ENCODE measurements at regions not wholly inside any gene's neighbourhood (a gene's known extent, or its start where the extent isn't known, plus 50 kb on each side); places are given as distances from the start of the nearest gene placed in this dataset.
"Not testable (repeated sequence)": the region's sequence is repeated elsewhere in the genome, so short reads cannot be mapped to it uniquely, and the experiment has no call there.

GRCh38 chr4:71841336-71841735 lies 57.5 kb upstream of the GC start:
- no peak for DNase-seq

DNA sequence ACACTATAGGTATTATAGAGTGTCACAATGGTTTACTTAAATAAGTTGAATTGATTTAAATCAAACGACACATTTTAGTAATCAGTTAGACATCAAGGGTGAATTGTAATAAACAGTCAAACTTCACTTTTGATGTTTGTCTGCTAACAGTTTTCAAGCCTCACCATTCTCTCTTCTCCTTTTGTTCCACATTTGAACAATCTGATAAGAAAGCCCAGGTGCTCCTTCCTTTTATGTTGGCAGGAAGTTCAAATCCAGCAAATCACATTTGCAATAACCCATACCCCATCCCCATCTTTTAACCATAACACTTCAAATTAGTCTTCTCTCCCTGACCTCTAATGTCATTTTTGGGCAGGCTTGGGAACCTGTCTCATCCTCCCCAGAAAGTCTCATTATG lies 63.4 kb upstream of the GC start:
- no peak for DNase-seq

GRCh38 chr4:71855944-71856343 lies 72.1 kb upstream of the GC start:
- no peak for DNase-seq

GRCh38 chr4:71857713-71858451 lies 74.0 kb upstream of the GC start:
- no peak for DNase-seq

DNA sequence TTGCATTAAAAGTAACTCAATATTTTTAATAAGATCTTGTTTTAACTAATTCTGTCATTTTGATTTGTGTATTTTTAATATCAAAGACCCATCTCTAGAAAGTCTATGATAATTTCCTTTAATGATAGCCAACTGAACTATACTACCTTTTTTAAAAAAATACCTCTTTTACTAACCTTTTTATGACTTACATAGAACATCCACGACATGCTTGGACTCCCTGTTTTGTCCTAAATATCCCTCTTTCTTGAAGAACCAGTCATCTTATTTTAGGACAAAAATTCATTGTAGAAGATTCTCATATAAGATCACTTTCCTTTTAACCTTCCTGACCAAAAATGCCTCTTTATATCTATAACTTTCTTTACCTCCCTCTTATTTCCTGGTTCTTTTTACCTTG lies 76.8 kb upstream of the GC start:
- no peak for DNase-seq

- no peak for DNase-seq
Observed at GRCh38 chr4:71862315-71862714, 78.4 kb upstream of the GC start.

GRCh38 chr4:71863457-71863856 lies 79.6 kb upstream of the GC start:
- DNase-seq, result no peak

DNA sequence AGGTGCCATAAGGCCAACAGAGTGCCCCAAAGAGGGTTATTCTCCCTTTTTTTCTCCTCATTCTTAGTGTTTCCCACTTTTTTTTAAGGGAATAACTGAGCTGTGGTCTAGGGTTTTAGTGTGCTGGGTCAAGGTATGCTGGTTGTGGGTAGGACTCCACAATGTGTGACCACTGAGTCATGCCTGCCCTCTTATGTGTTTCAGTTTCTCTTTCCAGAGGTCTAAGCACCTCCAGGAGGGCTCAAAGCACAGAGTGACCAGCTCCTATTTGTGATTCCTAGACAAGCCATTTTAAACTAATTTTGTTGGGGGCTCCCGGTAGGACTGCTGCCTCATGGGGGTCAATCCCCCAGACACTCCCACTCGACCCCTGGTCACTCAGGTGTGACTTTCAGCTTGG lies 80.5 kb upstream of the GC start:
- DNase-seq, result no peak

DNA sequence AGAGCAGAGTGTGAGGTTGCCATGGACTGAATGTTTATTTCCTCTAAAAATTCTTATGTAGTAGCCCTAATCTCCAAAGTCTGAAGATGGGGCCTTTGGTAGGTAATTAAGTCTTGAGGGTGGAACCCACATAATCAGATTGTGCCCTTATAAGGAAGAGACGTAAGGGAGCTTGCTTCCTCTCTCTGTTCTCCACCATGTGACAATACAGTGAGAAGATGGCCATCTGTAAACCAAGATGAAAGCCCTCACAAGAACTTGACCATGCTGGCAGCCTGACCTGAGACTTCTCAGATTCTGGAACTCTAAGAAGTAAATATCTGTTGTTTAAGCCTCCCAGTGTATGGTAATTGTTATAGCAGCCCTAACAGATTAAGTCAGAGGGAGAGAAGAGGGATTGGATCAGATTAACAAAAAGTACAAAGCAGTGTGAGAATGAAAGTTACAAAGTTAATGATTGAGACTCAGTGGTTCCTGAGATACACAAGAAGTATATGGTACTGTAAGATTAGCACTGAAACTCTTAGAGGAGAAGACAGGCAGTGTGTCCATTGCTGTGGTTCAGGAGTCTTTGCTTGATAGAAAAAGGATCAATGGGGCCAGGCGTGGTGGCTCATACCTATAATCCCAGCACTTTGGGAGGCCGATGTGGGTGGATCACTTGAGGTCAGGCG lies 82.5 kb upstream of the GC start:
- DNase-seq, result no peak

GRCh38 chr4:71867598-71867997 lies 83.7 kb upstream of the GC start:
- DNase-seq, result no peak

DNA sequence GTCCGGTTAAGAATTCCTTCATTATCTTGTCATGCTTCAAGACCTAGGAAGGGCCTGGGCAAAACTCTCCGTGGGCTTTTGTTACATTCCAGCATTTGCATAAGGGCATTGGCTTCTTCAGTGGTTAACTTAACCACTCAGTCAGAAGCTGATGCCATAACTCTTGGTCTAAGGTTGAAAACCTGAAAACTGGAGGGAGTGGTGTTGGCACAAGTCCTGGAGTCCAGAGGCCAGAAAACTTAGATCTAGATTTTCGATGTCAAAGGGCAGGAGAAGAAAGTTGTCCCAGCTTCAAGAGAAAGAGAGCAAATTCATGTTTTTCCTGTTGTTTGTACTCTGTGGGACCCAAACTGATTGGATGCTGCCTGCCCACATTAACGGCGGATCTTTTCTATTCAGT lies 86.6 kb upstream of the GC start:
- DNase-seq, result no peak

- DNase-seq, result no peak
Observed at GRCh38 chr4:71872221-71872620, 88.3 kb upstream of the GC start.

GRCh38 chr4:71872767-71873415 lies 89.0 kb upstream of the GC start:
- DNase-seq, result no peak

- no peak for DNase-seq
Observed at GRCh38 chr4:71878376-71878775, 94.5 kb upstream of the GC start.

DNA sequence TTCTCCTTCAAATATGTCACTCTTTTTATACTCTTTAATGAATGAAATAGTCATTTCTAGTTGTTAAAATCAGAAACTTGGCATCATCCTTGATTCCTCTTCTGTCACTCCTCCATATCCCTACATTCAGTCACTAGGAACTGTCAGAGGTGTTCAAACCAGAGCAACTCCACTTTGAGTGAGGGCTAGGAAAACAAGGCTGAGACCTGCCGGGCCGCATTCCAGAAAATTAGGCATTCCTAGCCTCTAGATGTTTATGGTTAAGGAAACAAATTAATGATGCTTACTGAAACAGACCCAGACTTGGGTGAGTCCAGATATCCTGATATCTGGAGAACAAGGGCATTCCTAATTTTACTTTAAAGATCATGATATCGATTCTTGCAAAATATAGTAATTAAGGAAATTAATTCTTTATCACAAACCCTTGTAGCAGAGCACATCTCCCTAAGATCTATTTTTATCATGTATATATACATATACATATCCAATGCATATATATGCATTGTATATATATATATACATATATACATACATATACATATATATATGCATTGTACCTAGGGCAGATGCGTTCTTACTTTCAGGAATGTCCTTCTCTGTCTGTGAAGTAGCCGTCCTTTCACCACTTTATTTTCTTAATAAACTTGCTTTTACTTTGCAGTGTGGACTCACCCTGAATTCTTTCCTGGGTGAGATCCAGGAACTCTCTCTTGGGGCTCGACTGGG lies 98.4 kb upstream of the GC start:
- no peak for DNase-seq

DNA sequence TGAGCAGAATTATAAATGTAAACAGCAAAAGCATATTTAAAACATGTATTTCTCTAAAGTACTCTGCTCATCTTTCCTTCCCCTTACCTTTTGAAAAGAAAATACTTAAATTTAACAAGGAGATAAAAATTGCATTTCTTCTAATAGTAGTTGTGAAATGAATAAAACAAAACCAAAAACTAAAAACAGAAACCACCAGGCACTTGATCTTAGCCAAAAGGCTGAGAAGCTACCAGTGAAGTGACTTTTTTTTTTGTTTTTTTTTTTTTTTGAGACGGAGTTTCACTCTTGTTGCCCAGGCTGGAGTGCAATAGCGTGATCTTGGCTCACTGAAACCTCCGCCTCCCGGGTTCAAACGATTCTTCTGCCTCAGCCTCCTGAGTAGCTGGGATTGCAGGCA lies 116.5 kb upstream of the GC start:
- not testable (repeated sequence) for DNase-seq

DNA sequence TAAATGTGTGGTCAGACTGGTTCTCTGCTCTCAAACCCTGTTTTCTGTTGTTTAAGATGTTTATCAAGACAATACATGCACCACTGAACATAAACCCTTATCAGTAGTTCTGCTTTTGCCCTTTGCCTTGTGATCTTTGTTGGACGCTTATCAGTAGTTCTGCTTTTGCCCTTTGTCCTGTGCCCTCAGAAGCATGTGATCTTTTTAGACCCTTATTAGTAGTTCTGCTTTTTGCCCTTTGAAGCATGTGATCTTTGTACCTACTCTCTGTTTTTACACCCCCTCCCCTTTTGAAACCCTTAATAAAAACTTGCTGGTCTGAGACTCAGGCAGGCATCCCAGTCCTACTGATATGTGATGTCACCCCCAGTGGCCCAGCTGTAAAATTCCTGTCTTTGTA lies 121.7 kb upstream of the GC start:
- not testable (repeated sequence) for DNase-seq

DNA sequence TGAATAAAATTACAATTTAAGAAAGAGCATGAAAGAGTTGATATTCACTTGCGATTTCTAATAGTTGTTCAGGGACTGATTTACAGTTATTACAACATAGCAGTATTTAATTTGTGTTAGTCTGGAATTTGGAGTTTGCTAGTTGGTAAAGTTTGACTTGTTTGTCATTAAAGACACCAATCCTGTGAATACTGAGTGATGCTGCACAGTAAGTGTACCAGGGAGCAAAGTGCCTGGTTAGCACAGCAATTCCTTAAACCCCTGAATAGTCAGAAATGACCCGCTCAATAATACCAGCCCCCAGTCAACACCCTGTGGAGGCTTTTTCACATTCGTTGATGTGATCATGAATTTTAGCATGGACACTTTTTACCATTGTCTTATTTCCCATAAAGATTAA lies 122.2 kb upstream of the GC start:
- DNase-seq, result no peak

DNA sequence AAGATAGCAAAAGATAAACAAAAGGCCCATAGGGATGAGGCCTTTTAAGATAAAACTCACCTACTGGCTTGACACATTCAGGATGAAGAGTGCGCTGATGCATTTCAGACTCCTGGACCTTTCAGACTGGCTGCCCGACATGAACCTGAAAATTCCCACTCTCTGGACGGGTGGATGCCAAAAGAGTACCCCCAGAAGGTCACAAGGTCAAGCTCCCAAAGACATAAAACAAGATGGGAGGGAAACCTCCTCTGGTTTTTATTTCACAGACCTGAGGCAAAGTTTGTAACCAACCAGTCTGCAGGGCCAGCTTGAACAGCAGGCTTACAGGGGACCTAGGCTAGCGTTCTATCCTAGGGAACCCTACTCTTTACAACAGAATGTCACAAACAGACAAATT lies 123.2 kb upstream of the GC start:
- DNase-seq, result no peak

DNA sequence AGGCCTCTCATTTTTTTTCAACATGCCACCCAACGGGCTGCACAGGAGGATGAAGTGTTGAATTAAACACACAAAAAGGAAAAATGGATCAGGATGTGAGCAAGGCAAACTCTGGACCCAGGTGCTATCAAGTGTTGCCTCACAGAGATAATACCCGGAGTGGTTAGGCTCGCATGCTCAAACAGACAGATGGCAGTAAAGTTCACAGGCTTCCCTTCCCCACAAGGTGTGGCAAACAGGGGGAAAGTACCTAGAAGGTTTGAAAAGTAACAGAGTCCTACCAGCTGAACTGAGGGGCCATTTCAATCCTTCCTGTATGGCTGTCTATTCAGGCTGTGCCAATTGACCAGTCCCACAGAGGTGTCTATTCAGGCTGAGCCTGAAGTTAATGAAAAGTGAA lies 123.9 kb upstream of the GC start:
- DNase-seq, result no peak

- DNase-seq, result no peak
Observed at GRCh38 chr4:71913275-71913674, 118.5 kb upstream of the NPFFR2 start.

DNA sequence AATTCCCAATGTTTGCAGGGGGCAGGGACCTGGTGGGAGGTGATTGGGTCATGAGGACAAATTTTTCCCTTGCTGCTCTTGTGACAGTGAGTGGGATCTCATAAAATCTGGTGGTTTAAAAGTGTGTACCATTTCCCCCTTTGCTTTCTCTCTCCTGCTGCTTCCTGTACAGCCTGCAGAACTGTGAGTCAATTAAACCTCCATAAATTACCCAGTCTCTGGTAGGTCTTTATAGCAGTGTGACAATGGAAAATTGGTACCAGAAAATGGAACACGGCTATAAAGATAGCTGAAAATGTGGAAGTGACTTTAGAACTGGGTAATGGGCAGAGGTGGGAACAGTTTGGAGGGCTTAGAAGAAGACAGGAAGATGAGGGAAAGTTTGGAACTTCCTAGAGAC lies 108.7 kb upstream of the NPFFR2 start:
- DNase-seq, result no peak

- no peak for DNase-seq
Observed at GRCh38 chr4:71930459-71930858, 101.3 kb upstream of the NPFFR2 start.

All from fibroblast of skin of abdomen (primary cell).